ENCODE measurements at regions not wholly inside any gene's neighbourhood (a gene's known extent, or its start where the extent isn't known, plus 50 kb on each side); places are given as distances from the start of the nearest gene placed in this dataset.
"Not testable (repeated sequence)": the region's sequence is repeated elsewhere in the genome, so short reads cannot be mapped to it uniquely, and the experiment has no call there.

- H3K27ac ChIP-seq; intact Hi-C loops (cut with DNase I); H3K4me1 ChIP-seq; H3K4me3 ChIP-seq; ATAC-seq; H3K9me3 ChIP-seq; H3K27me3 ChIP-seq; DNase-seq; H3K36me3 ChIP-seq: not testable (repeated sequence)
- 73% methylated on average over 7 of the region's 8 CpGs for WGBS (ENCODE audit: insufficient coverage, low coverage, low lambda C conversion rate, missing lambda C conversion rate)
These were observed 150.9 kb upstream of the TEX13D start for GRCh38 chrX:124181515-124181914.

GRCh38 chrX:124190440-124190839 is 142.0 kb upstream of the TEX13D start:
- Histone ChIP-seq H3K27ac (no peak overlapping the region), H3K27me3 (no peaks in the 10 kb centered on the region), H3K4me1 (no peaks in the 10 kb centered on the region), H3K36me3 (no peaks in the 10 kb centered on the region), H3K9me3 (no peaks in the 10 kb centered on the region), H3K4me3 (no peak overlapping the region)
- TF ChIP-seq CTCF (IDR thresholded peaks at IDR 0.05) (no peak), POLR2A (IDR thresholded peaks at IDR 0.05) (no peak)
- intact Hi-C loops (cut with DNase I), result no loop called here
- no peak for ATAC-seq
- DNase-seq, result no peak
- WGBS (ENCODE audit: insufficient coverage, low coverage, low lambda C conversion rate, missing lambda C conversion rate), result 18% methylated on average over 2 of the region's 2 CpGs

GRCh38 chrX:124194199-124194598 is 138.3 kb upstream of the TEX13D start:
- DNase-seq, result no peak
- H3K36me3 ChIP-seq, result no peaks in the 10 kb centered on the region
- no peak overlapping the region for H3K27ac ChIP-seq
- H3K4me1 ChIP-seq, result no peaks in the 10 kb centered on the region
- ATAC-seq, result no peak
- 47% methylated on average over 5 of the region's 5 CpGs for WGBS (ENCODE audit: insufficient coverage, low coverage, low lambda C conversion rate, missing lambda C conversion rate)
- intact Hi-C loops (cut with DNase I), result no loop called here
- no peaks in the 10 kb centered on the region for H3K27me3 ChIP-seq
- TF ChIP-seq CTCF (IDR thresholded peaks at IDR 0.05), result no peak
- TF ChIP-seq POLR2A (IDR thresholded peaks at IDR 0.05), result no peak
- H3K9me3 ChIP-seq, result no peaks in the 10 kb centered on the region
- H3K4me3 ChIP-seq, result no peak overlapping the region

GRCh38 chrX:124194901-124195300 is 137.6 kb upstream of the TEX13D start:
- Histone ChIP-seq H3K36me3 (no peaks in the 10 kb centered on the region), H3K27ac (no peak overlapping the region), H3K27me3 (no peaks in the 10 kb centered on the region), H3K4me1 (no peaks in the 10 kb centered on the region), H3K4me3 (no peak overlapping the region), H3K9me3 (no peaks in the 10 kb centered on the region)
- ATAC-seq, result no peak
- WGBS (ENCODE audit: insufficient coverage, low coverage, low lambda C conversion rate, missing lambda C conversion rate), result 47% methylated on average over 6 of the region's 8 CpGs
- intact Hi-C loops (cut with DNase I), result no loop called here
- no peak for DNase-seq
- TF ChIP-seq CTCF (IDR thresholded peaks at IDR 0.05), result no peak
- no peak for TF ChIP-seq POLR2A (IDR thresholded peaks at IDR 0.05)

GRCh38 chrX:124203311-124203710 is 129.1 kb upstream of the TEX13D start:
- Histone ChIP-seq H3K27me3 (no peaks in the 10 kb centered on the region), H3K9me3 (no peaks in the 10 kb centered on the region), H3K27ac (no peak overlapping the region), H3K4me1 (no peaks in the 10 kb centered on the region), H3K36me3 (no peaks in the 10 kb centered on the region), H3K4me3 (no peak overlapping the region)
- 70% methylated on average over 1 of the region's 1 CpG for WGBS (ENCODE audit: insufficient coverage, low coverage, low lambda C conversion rate, missing lambda C conversion rate)
- ATAC-seq (no peak), DNase-seq (no peak)
- intact Hi-C loops (cut with DNase I), result no loop called here
- no peak for TF ChIP-seq CTCF (IDR thresholded peaks at IDR 0.05)

Data from right lobe of liver (tissue), 6 donors.